MM.1S (cell line): ENCODE measurements at regions not wholly inside any gene's neighbourhood (a gene's known extent, or its start where the extent isn't known, plus 50 kb on each side); places are given as distances from the start of the nearest gene placed in this dataset.

Experiments used
- CTCF ChIP-seq: fragments of 300-600 bp; sonication (generic); IDR thresholded peaks from 2 replicates; pipeline ENCODE4 v1.5.1; 2016; ENCODE audit warnings: antibody characterized with exemption, low read length, mixed read lengths
- EZH2 ChIP-seq: fragments of 300-600 bp; sonication (generic); optimal IDR thresholded peaks from 2 replicates; pipeline ENCODE3; 2017; ENCODE audit warnings: low read depth, mild to moderate bottlenecking, antibody characterized with exemption, low read length, mixed read lengths
- EZH2phosphoT487 ChIP-seq: fragments of 300-600 bp; sonication (generic); IDR thresholded peaks from 2 replicates; pipeline ENCODE4 v1.6.1; 2018; ENCODE audit warnings: antibody characterized with exemption, low read length

GRCh38 chr13:105349082-105349723 lies 1186.3 kb downstream of the EFNB2 start:
- TF ChIP-seq CTCF (no peak), EZH2phosphoT487 (no peak), EZH2 (no peak)
